ENCODE measurements at regions not wholly inside any gene's neighbourhood (a gene's known extent, or its start where the extent isn't known, plus 50 kb on each side); places are given as distances from the start of the nearest gene placed in this dataset.

DNA sequence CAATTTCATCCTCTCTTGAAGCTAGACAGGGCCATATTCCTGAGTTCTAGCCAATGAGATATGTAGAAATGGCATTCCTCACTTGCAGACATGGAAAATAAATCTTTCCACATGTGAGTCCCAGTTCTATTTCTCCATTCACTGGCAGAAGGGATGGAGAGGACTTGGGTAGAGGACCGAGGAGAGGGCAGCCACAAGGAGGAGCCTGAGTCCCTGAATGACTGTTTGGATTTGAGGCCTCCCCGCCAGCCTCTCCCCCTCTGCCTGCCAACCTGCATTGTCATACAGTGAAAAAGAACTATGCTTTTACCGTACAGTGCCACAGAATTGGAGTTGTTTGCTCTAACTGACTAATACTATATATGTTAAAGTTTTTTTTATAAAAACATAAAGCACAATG is 583.0 kb upstream of the WWC1 start:
- intact Hi-C loops (cut with micrococcal nuclease) (no loop called here), dilution Hi-C loops (cut with MboI; ENCODE audit: extremely low pct_ligation_motif_present, low sequenced_read_pairs) (no loop called here)
- no peak overlapping the region for H2AFZ ChIP-seq (ENCODE audit: low read depth, low read length)
- BruUV-seq (replicated peaks): no TSS peak
- DNase-seq (ENCODE audit: low read depth, low spot score): no peak
- no peak for FAIRE-seq
- H4K20me1 ChIP-seq (replicated peaks; ENCODE audit: control insufficient read depth, extremely low read depth, insufficient read depth, low read length): no peaks in the 10 kb centered on the region
- H3K4me1 ChIP-seq (ENCODE audit: control insufficient read depth, extremely low read depth, insufficient read depth, low read length): no peaks in the 10 kb centered on the region
- no peak overlapping the region for H3K27ac ChIP-seq (ENCODE audit: insufficient read depth, low read depth, low read length)
- no peaks in the 10 kb centered on the region for H3K9me1 ChIP-seq (replicated peaks; ENCODE audit: control insufficient read depth, extremely low read depth, insufficient read depth, low read length)
- no peak for TF ChIP-seq POLR2A (IDR thresholded peaks at IDR 0.05; ENCODE audit: low read depth, low read length)
- TF ChIP-seq POLR2AphosphoS5 (IDR thresholded peaks at IDR 0.05; ENCODE audit: insufficient read depth, low read depth, low read length): no peak
- TF ChIP-seq GATA2 (IDR thresholded peaks at IDR 0.05; ENCODE audit: insufficient read depth, insufficient read length, low read depth, low read length): no peak
- no peak for TF ChIP-seq FOS (IDR thresholded peaks at IDR 0.05; ENCODE audit: borderline replicate concordance, insufficient read depth, low read length)
- no peak for TF ChIP-seq MYC (IDR thresholded peaks at IDR 0.05; ENCODE audit: low read depth, low read length)
- TF ChIP-seq, protein P1, sequence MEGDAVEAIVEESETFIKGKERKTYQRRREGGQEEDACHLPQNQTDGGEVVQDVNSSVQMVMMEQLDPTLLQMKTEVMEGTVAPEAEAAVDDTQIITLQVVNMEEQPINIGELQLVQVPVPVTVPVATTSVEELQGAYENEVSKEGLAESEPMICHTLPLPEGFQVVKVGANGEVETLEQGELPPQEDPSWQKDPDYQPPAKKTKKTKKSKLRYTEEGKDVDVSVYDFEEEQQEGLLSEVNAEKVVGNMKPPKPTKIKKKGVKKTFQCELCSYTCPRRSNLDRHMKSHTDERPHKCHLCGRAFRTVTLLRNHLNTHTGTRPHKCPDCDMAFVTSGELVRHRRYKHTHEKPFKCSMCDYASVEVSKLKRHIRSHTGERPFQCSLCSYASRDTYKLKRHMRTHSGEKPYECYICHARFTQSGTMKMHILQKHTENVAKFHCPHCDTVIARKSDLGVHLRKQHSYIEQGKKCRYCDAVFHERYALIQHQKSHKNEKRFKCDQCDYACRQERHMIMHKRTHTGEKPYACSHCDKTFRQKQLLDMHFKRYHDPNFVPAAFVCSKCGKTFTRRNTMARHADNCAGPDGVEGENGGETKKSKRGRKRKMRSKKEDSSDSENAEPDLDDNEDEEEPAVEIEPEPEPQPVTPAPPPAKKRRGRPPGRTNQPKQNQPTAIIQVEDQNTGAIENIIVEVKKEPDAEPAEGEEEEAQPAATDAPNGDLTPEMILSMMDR (IDR thresholded peaks at IDR 0.05; ENCODE audit: extremely low read depth in 1 of 2, insufficient read depth in 1 of 2, low read depth in 1 of 2, low read length in 2 of 2): no peak
- TF ChIP-seq JUN (IDR thresholded peaks at IDR 0.05; ENCODE audit: borderline replicate concordance, insufficient read depth, insufficient read length, low read depth): no peak
- TF ChIP-seq, protein P2, sequence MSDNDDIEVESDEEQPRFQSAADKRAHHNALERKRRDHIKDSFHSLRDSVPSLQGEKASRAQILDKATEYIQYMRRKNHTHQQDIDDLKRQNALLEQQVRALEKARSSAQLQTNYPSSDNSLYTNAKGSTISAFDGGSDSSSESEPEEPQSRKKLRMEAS (IDR thresholded peaks at IDR 0.05; ENCODE audit: insufficient read depth, insufficient read length): no peak
- no peak for TF ChIP-seq EZH2 (IDR thresholded peaks at IDR 0.05; ENCODE audit: borderline replicate concordance, low read depth, low read length, severe bottlenecking)
- no peak overlapping the region for H3K4me2 ChIP-seq (ENCODE audit: insufficient read depth, low read length)
- POLR2A ChIA-PET: no interaction called here
- no peaks in the 10 kb centered on the region for H3K79me2 ChIP-seq (ENCODE audit: control insufficient read depth, insufficient read depth, low read length)
- no peaks in the 10 kb centered on the region for H3K27me3 ChIP-seq (ENCODE audit: control insufficient read depth in 2 of 2, insufficient read depth in 2 of 2, low read length in 2 of 2)
- no peaks in the 10 kb centered on the region for H3K9me3 ChIP-seq (replicated peaks; ENCODE audit: control insufficient read depth, insufficient read depth, low read length)
- H3K36me3 ChIP-seq (ENCODE audit: control insufficient read depth in 2 of 2, extremely low read depth in 1 of 2, insufficient read depth in 2 of 2, low read length in 2 of 2): no peaks in the 10 kb centered on the region
- CTCF ChIA-PET: no interaction called here
- H3K4me3 ChIP-seq (replicated peaks in 1 of 3; ENCODE audit: insufficient read depth in 1 of 3, low read depth in 1 of 3, low read length in 3 of 3): no peak overlapping the region
- no peak overlapping the region for H3K9ac ChIP-seq (replicated peaks; ENCODE audit: extremely low read depth, insufficient read depth, low read length)

Measured in endothelial cell of umbilical vein (primary cell).